Upper lobe of right lung (tissue), 1 donor: ENCODE measurements at regions not wholly inside any gene's neighbourhood (a gene's known extent, or its start where the extent isn't known, plus 50 kb on each side); places are given as distances from the start of the nearest gene placed in this dataset.
"Not testable (repeated sequence)": the region's sequence is repeated elsewhere in the genome, so short reads cannot be mapped to it uniquely, and the experiment has no call there.

Source experiments
- ATAC-seq: fragments of 200-7000 bp; cut with Tn5 transposase; one replicate; pipeline ENCODE4 v1.9.1; 2020; ENCODE audit warnings: mild to moderate bottlenecking, moderate library complexity
- DNase-seq: peaks from one replicate; pipeline ENCODE4 v3.0.0-alpha.2; 2020
- H3K27ac ChIP-seq: fragments of 200-600 bp; one replicate; pipeline ENCODE4 v1.8.0; 2022
- H3K27me3 ChIP-seq: fragments of 200-600 bp; one replicate; pipeline ENCODE4 v1.8.0; 2022; ENCODE audit warnings: mild to moderate bottlenecking
- H3K36me3 ChIP-seq: fragments of 200-600 bp; one replicate; pipeline ENCODE4 v1.8.0; 2022
- H3K4me1 ChIP-seq: fragments of 200-600 bp; one replicate; pipeline ENCODE4 v1.8.0; 2022
- H3K4me3 ChIP-seq: fragments of 200-600 bp; one replicate; pipeline ENCODE4 v1.8.0; 2022; ENCODE audit warnings: mild to moderate bottlenecking
- H3K9me3 ChIP-seq: fragments of 200-600 bp; one replicate; pipeline ENCODE4 v1.8.0; 2022
- intact Hi-C: fragments of 100-400 bp; cut with DNase I; formaldehyde crosslinking; loops from one replicate; pipeline ENCODE4 v1.11.0; 2022
- TF ChIP-seq, protein P1 (sequence below): fragments of 200-600 bp; IDR thresholded peaks from one replicate; pipeline ENCODE4 v1.8.0; 2022; ENCODE audit warnings: antibody characterized with exemption
- donor health status: DM: no; HTN: yes; CAD: no; lungs with severe emphysema.

DNA sequence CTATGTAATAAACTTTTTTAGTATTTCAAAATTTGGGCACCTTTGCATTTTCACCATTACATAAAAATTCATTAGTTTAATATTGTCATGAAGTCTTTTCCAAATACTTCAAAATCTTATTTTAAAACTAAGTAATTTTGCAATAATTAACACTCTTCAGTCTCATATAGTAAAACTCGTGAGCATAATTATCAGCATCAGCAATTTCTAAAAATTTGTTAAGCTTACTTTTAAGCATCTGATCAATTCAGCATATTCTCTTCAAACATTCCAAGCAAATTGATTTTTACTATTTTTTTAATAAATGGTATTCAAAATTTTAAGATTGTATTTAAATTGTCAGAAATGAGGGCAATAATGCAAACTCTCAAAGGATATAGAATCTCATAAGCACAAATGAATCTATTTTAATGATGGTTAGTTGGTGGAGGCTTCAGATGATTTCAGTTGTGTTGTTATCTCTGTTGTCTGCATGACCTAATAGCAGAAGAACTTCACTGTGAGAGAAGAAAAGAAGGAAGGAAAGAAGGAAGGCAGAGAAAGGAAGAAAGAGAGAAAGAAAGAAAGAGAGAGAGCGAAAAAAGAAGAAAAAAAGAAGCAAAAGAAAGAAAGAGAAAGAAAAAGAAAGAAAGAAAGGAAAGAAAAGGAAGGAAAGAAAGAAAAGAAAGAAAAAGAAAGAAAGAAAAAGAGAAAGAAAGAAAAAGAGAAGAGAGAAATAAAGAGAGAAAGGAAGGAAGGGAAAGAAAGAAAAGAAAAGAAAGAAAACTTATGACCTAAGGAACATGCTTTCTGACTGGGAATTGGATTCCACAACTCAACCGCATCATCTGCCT, 860.5 kb downstream of the NCAM2 start:
- no peak overlapping the region for H3K27ac ChIP-seq
- TF ChIP-seq, protein P1, sequence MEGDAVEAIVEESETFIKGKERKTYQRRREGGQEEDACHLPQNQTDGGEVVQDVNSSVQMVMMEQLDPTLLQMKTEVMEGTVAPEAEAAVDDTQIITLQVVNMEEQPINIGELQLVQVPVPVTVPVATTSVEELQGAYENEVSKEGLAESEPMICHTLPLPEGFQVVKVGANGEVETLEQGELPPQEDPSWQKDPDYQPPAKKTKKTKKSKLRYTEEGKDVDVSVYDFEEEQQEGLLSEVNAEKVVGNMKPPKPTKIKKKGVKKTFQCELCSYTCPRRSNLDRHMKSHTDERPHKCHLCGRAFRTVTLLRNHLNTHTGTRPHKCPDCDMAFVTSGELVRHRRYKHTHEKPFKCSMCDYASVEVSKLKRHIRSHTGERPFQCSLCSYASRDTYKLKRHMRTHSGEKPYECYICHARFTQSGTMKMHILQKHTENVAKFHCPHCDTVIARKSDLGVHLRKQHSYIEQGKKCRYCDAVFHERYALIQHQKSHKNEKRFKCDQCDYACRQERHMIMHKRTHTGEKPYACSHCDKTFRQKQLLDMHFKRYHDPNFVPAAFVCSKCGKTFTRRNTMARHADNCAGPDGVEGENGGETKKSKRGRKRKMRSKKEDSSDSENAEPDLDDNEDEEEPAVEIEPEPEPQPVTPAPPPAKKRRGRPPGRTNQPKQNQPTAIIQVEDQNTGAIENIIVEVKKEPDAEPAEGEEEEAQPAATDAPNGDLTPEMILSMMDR = no peak
- DNase-seq (no peak), ATAC-seq (no peak)
- no peaks in the 10 kb centered on the region for H3K4me1 ChIP-seq
- intact Hi-C loops = no loop called here
- no peaks in the 10 kb centered on the region for H3K9me3 ChIP-seq
- no peaks in the 10 kb centered on the region for H3K36me3 ChIP-seq
- no peaks in the 10 kb centered on the region for H3K27me3 ChIP-seq
- H3K4me3 ChIP-seq = no peak overlapping the region

DNA sequence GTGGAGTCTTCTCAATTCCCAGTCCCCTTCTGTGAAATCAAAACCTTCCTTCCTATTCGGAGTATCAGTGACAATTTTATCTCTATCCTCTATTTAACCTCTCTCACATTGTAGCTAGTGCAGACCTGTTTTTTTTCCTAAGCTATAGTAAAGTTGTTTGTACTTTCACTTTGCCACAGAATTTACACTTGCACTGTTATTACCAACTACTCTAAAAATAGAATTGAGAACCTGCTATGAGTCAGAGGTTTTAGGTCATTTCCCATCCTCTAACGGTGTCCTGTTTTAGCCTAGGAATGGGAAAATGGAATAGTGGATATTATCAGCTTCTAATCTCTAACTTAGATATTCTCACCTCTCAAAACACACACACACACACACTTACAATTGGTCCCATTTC, 862.7 kb downstream of the NCAM2 start:
- Histone ChIP-seq H3K27ac (no peak overlapping the region), H3K4me1 (no peaks in the 10 kb centered on the region), H3K36me3 (no peaks in the 10 kb centered on the region), H3K27me3 (no peaks in the 10 kb centered on the region), H3K9me3 (no peaks in the 10 kb centered on the region), H3K4me3 (no peak overlapping the region)
- TF ChIP-seq, protein P1 = no peak
- no peak for ATAC-seq
- intact Hi-C loops = no loop called here
- no peak for DNase-seq

GRCh38 chr21:21864321-21864840, 866.2 kb downstream of the NCAM2 start:
- DNase-seq (no peak), ATAC-seq (no peak)
- no peaks in the 10 kb centered on the region for H3K27me3 ChIP-seq
- TF ChIP-seq, protein P1 = no peak
- H3K27ac ChIP-seq = no peak overlapping the region
- intact Hi-C loops = no loop called here
- H3K9me3 ChIP-seq = no peaks in the 10 kb centered on the region
- H3K4me1 ChIP-seq = no peaks in the 10 kb centered on the region
- H3K36me3 ChIP-seq = no peaks in the 10 kb centered on the region
- H3K4me3 ChIP-seq = no peak overlapping the region

DNA sequence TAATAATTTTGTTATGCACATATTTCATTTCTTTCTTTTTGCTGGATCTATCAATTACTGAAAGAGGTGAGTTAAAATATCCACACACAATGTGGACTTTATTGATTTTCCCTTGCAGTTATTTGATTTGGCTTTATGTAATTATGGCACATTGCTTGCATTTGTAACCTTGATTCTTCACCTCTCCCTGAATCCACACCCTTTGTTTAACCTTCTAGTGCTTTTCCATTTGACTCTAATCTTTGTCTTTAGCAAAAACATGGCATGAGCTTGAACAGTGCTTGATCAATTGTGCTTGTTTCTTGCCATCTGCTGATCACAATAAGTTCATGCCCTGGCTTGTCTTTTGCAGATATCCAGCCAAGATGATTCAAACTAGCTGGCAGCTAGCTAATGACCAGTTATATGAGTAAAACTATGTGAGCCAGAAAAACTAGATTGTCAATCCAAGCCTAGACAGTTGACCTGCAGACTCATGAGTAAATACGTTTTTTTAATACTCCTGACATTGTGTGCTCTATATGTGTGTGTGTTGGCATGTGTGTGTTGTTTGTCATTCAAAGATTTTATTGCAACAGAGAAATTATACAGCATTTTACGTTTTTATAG, 899.2 kb downstream of the NCAM2 start:
- DNase-seq (no peak), ATAC-seq (no peak)
- Histone ChIP-seq H3K36me3 (no peaks in the 10 kb centered on the region), H3K4me3 (no peak overlapping the region), H3K27me3 (no peaks in the 10 kb centered on the region), H3K27ac (no peak overlapping the region), H3K9me3 (no peaks in the 10 kb centered on the region), H3K4me1 (no peaks in the 10 kb centered on the region)
- intact Hi-C loops = no loop called here
- TF ChIP-seq, protein P1 = no peak

DNA sequence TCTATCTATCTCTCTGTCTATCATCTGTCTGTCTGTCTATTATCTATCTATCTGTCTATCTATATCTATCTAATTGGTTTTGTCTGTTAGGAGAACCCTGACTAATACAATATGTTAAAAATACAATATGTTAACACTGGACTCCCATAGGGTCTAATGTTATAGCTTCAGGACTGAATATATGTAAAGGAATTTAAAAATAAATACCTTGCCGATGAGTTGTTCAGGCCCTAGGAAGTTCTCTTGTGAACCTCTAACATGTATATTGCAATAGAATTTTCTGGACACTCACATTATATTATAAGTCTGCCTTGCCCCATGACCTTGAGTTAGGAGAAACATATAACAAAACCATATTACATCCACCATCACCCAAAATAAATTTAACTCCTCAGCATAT, 900.6 kb downstream of the NCAM2 start:
- Histone ChIP-seq H3K27ac (no peak overlapping the region), H3K9me3 (no peaks in the 10 kb centered on the region), H3K4me1 (no peaks in the 10 kb centered on the region), H3K4me3 (no peak overlapping the region), H3K36me3 (no peaks in the 10 kb centered on the region), H3K27me3 (no peaks in the 10 kb centered on the region)
- intact Hi-C loops = no loop called here
- no peak for DNase-seq
- TF ChIP-seq, protein P1 = no peak
- ATAC-seq = no peak

- H3K4me1 ChIP-seq, intact Hi-C loops, DNase-seq, ATAC-seq, H3K4me3 ChIP-seq, H3K36me3 ChIP-seq, H3K9me3 ChIP-seq, H3K27ac ChIP-seq, H3K27me3 ChIP-seq: not testable (repeated sequence)
Measured at GRCh38 chr21:21902416-21902815, 904.2 kb downstream of the NCAM2 start.
